HG02571 (cell line): ENCODE measurements at regions not wholly inside any gene's neighbourhood (a gene's known extent, or its start where the extent isn't known, plus 50 kb on each side); places are given as distances from the start of the nearest gene placed in this dataset.

Experiments used
- ATAC-seq: cut with Tn5 transposase; IDR thresholded peaks from one replicate; pipeline ENCODE4 v1.9.1; 2021; ENCODE audit warnings: mild to moderate bottlenecking, moderate library complexity; ENCODE audit not compliant: unreplicated experiment

DNA sequence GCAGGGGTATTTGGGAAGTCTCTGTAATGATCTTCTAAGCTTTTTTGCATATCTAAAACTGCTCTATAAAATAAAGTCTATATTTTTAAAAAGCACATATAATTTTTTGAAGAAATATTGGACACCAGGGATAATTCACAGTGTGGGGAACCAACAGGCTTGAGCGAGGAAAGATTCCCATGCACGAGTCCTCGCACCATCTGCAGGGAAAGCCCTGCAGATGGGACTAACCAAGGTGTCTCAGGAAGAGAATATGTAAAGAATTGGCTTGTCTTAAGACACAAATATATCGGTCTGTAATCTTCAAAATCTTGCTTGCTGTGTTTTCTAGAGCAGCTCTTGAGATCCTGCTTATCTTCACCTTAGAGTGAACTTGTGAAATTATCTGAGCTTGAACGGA is 77.2 kb upstream of the SEMA6D start:
- no peak for ATAC-seq

DNA sequence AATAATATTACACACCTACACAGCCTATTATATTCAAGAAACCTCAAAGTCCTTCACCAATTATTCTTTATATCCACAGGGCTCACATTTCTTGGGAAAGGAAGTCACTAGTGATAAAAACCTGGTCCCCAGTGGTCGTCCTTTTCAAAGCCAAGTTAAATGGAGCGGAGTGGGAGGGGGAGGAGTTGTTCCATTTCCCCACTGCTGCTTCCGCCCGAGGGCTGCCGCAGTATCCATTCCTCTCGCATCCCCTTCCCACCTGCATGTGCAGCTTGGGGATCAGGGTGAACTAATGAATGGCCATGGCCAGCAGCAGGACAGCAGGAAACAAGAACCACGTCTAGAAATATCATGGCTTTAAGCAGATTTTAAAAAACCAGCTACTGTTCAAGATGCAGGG is 76.4 kb upstream of the SEMA6D start:
- ATAC-seq = no peak

DNA sequence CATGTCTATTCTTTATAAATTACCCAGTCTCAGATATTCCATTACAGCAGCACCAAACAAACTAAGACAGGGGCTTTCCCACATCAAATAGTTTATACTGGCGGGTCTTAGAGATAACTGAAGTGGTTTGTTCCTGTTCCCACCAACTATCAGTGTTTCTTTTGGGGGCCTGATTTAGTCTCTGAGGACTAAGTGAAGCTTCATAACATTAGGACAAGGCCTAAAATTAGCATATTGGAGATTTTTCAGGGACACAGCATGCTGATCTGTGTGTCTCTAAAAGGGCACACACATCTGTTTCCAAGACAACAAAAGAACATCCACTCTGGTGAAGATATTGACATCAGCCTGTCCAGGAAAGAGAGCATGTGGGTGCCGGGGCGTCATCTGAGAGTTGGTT is 72.6 kb upstream of the SEMA6D start:
- no peak for ATAC-seq

DNA sequence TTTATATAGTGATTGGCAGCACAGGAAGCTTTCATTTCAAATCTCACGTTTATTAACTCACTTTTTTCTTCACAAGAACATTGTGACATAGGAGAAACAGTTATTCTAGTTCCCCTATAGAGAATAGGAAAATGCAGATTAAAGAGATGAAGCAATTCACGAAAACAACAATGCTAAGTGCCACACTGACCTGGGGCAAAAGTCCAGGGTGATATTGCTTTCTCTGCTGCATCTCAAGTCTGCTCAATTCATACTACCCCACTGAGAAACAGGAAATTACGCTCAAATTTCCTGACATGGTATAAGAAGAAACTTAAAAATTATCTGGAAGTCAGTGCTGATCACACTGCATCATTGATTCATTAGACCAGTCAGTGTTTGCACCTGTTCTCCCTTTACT is 66.7 kb upstream of the SEMA6D start:
- ATAC-seq = no peak

DNA sequence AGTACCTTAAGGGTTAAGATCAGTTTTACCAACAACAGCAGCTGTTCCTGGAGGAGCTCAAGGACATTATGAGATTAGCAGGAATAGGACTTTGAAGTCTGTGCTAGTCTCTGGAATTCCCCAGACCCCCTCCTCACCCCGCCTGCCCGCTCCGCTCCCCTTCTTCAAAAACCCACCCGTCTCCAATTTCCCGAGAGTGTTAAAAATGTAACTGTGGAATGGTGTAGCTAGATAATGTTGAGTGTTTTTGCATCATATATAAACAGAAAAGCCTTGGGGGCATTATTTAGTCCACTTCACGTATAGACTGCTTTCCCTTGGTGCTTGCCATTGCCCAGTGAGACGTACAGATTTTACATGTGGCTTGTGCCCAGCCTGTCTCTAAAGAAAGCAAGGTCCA is 65.0 kb upstream of the SEMA6D start:
- no peak for ATAC-seq

DNA sequence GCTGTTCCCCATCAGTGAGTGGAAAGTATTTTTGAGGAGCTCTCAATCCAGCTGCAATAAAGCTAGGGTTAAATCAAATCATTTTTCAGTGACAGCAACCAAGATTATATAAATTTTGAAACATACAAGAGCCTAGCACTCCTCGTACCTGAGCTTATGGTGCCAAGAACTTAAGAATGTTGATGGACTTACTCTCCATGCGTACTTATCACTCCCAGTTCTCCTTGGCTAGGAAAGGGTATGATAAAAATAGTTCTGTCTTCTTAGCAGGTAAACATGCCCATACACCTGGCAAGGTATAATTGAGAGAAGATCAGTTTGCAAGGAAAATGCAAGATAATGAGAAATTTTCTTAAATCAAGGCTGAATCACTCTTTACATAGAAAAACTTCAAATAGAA is 64.5 kb upstream of the SEMA6D start:
- ATAC-seq = no peak

DNA sequence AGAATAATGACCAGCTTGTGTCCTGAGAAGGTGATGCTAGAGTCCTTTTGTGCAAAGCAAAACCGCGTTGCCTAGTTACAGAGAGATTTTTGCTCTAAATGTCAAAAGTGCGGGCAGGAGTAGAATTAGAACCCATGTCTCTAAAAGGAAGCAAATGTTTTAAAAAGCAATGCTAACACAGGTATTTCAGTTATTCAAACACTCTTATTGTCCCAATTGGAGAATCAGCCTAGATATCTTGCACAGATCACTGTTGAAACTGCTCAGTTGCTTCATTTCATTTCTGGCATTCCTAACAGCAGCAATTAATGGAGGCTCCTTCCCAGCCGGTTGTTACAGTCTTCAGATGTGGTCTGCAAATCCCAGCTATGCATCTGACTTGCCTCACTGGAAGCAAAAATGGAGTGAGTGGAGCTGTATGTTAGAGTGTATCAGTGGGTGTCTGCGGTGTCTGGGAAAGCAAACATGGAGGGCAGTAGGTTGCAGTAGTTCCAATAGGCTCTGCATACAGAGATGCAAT is 55.6 kb upstream of the SEMA6D start:
- no peak for ATAC-seq

DNA sequence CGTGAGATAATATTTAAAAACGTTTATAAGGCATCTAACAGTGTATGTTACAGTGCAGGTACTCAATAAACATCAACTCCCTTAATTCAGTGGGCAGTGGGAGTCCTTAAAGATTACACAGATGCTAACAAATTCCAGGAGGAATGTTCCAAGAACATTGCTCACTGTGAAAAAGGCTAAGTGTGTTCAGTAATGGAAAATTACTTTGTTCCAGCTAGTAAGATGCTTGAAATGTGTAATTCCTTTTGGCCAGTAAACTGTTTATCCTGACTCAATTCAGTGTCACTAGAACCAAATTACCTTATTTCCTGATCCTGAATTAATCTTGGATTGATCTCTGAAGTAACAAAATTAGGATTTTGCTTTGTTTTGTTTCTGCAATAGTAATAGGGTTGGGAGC is 54.2 kb upstream of the SEMA6D start:
- ATAC-seq = no peak
